K562 (cell line): ENCODE measurements at regions not wholly inside any gene's neighbourhood (a gene's known extent, or its start where the extent isn't known, plus 50 kb on each side); places are given as distances from the start of the nearest gene placed in this dataset.

Source experiments
- ATAC-seq: fragments of 200-7000 bp; cut with Tn5 transposase; 3 replicates; pipeline ENCODE4 v1.9.1; 2020; ENCODE audit warnings: moderate library complexity
- BruUV-seq: library from RNA; stranded (reverse); fragments of 400-500 nt; replicated peaks from 2 replicates; lab custom pipeline; 2021; lab: Mats Ljungman, UMichigan
- CTCF ChIA-PET: fragments of 300-600 bp; formaldehyde crosslinking; extraction: SDS; loops from one replicate; lab custom pipeline; 2021; ENCODE audit warnings: low intra/inter-chr PET ratio; lab: Yijun Ruan, JAX
- POLR2A ChIA-PET: fragments of 300-600, 350-650 bp; sonication (Branson Sonifier 250); formaldehyde crosslinking; extraction: SDS; loops from one replicate; lab custom pipeline; 2021; ENCODE audit warnings: antibody characterized with exemption, inconsistent platforms; lab: Yijun Ruan, JAX
- DNase-seq, 4 experiments: peaks; one replicate each; pipeline versions ENCODE4 v3.0.0 to v3.0.0-alpha.2; 2011 to 2018; ENCODE audit warnings: low spot score in 3 of 4, mixed read lengths in 3 of 4; ENCODE audit errors: extremely low read depth in 1 of 4
- FAIRE-seq: peaks from 2 replicates; lab custom pipeline; 2011; peaks lifted over from hg19 to GRCh38; lab: Jason Lieb, UNC
- H2AFZ ChIP-seq: 2 replicates; pipeline ENCODE4 v1.6.0; 2011; ENCODE audit warnings: low read depth, low read length, control low read depth, inconsistent platforms
- H3K27ac ChIP-seq: fragments of 200-600 bp; 3 replicates; pipeline ENCODE4 v1.8.0; 2011; ENCODE audit warnings: low read depth, mild to moderate bottlenecking, control low read depth, inconsistent platforms, low read length, moderate library complexity, mixed read lengths; ENCODE audit errors: extremely low read depth
- H3K27me3 ChIP-seq, 2 experiments: fragments of 300-600 bp in 1 of 2; 2 replicates in 1 of 2; 3 replicates in 1 of 2; pipeline versions ENCODE4 v1.6.0 to v1.8.0; 2011; ENCODE audit warnings: inconsistent platforms in 2 of 2, low read length in 2 of 2, mild to moderate bottlenecking in 1 of 2, mixed read lengths in 1 of 2, moderate library complexity in 1 of 2; ENCODE audit not compliant: control insufficient read depth in 2 of 2, insufficient read depth in 2 of 2
- H3K36me3 ChIP-seq: fragments of 300-600 bp; 3 replicates; pipeline ENCODE4 v1.8.0; 2011; ENCODE audit warnings: mild to moderate bottlenecking, low read length, inconsistent platforms; ENCODE audit not compliant: control insufficient read depth, insufficient read depth
- H3K4me1 ChIP-seq, 2 experiments: fragments of 200-600 bp in 1 of 2; replicated peaks in 1 of 2; 2 replicates in 1 of 2; 3 replicates in 1 of 2; pipeline versions ENCODE4 v1.5.1 to v1.8.0; 2011; ENCODE audit warnings: inconsistent platforms in 2 of 2, low read length in 2 of 2, mild to moderate bottlenecking in 1 of 2, mixed read lengths in 1 of 2, moderate library complexity in 1 of 2; ENCODE audit not compliant: control insufficient read depth in 2 of 2, insufficient read depth in 2 of 2
- H3K4me2 ChIP-seq: 2 replicates; pipeline ENCODE4 v1.6.1; 2011; ENCODE audit warnings: low read length, control low read depth, inconsistent platforms, mixed read lengths; ENCODE audit not compliant: insufficient read depth
- H3K4me3 ChIP-seq: fragments of 200-600 bp; sonication (generic), shearing (Covaris generic); 2 replicates; pipeline ENCODE4 v1.5.1; 2016; ENCODE audit warnings: control low read depth, inconsistent platforms
- H3K79me2 ChIP-seq: fragments of 200-600 bp; 3 replicates; pipeline ENCODE4 v1.8.0; 2011; ENCODE audit warnings: low read length, inconsistent platforms; ENCODE audit not compliant: control insufficient read depth, insufficient read depth
- H3K9ac ChIP-seq, 2 experiments: 2 replicates each; pipeline versions ENCODE4 v1.6.0 to v1.6.1; 2011; ENCODE audit warnings: low read depth in 2 of 2, low read length in 2 of 2, control low read depth in 1 of 2, inconsistent platforms in 1 of 2, mild to moderate bottlenecking in 1 of 2, mixed read lengths in 1 of 2; ENCODE audit not compliant: insufficient read depth in 1 of 2
- H3K9me1 ChIP-seq: one replicate; pipeline ENCODE4 v1.6.0; 2011; ENCODE audit warnings: inconsistent platforms, mild to moderate bottlenecking, low read length, moderate library complexity; ENCODE audit not compliant: control insufficient read depth, insufficient read depth
- H3K9me3 ChIP-seq: replicated peaks from 2 replicates; pipeline ENCODE4 v1.5.1; 2011; ENCODE audit warnings: low read depth, low read length, inconsistent platforms; ENCODE audit not compliant: control insufficient read depth, insufficient read depth
- H4K20me1 ChIP-seq: replicated peaks from 2 replicates; pipeline ENCODE4 v1.6.1; 2011; ENCODE audit warnings: low read length, inconsistent platforms, mixed read lengths; ENCODE audit not compliant: control insufficient read depth, insufficient read depth
- ARID3A ChIP-seq: IDR thresholded peaks from 2 replicates; pipeline ENCODE4 v1.6.1; 2012; ENCODE audit warnings: low read depth, low read length, improper control_type of control experiment, borderline replicate concordance
- E2F4 ChIP-seq: sonication (generic); formaldehyde crosslinking; IDR thresholded peaks from 2 replicates; pipeline ENCODE4 v1.8.0; 2022; ENCODE audit warnings: mild to moderate bottlenecking, low read depth, missing genetic modification reagents
- HINFP ChIP-seq: fragments of 450-650 bp; conservative IDR thresholded peaks from 2 replicates; pipeline ENCODE4 v1.6.1; 2016; ENCODE audit warnings: missing genetic modification characterization, low read depth, mild to moderate bottlenecking, control low read depth, missing compliant biosample characterization
- PCBP2 ChIP-seq: fragments of 200-400 bp; formaldehyde crosslinking; IDR thresholded peaks from 2 replicates; pipeline ENCODE4 v1.6.1; 2018; ENCODE audit warnings: low read length, low read depth, mild to moderate bottlenecking, moderate library complexity; ENCODE audit not compliant: poor library complexity, severe bottlenecking
- PKNOX1 ChIP-seq: fragments of 450-650 bp; IDR thresholded peaks from 2 replicates; pipeline ENCODE4 v1.6.1; 2016
- TCF15 ChIP-seq: fragments of 250-450 bp; sonication (Bioruptor Pico); IDR thresholded peaks from 2 replicates; pipeline ENCODE4 v1.8.0; 2022; ENCODE audit warnings: moderate library complexity, mild to moderate bottlenecking, inconsistent platforms
- ZBTB9 ChIP-seq: fragments of 450-650 bp; formaldehyde crosslinking; IDR thresholded peaks from 2 replicates; pipeline ENCODE4 v1.4.0; 2020; ENCODE audit warnings: mild to moderate bottlenecking, moderate library complexity
- ZNF146 ChIP-seq: IDR thresholded peaks from one replicate; pipeline ENCODE4 v1.6.1; 2018; ENCODE audit warnings: missing compliant biosample characterization; ENCODE audit not compliant: unreplicated experiment
- ZNF3 ChIP-seq: fragments of 250-450 bp; sonication (Bioruptor Pico); IDR thresholded peaks from 2 replicates; pipeline ENCODE4 v1.5.0; 2021; ENCODE audit warnings: mild to moderate bottlenecking, moderate library complexity
- ZNF592 ChIP-seq: fragments of 450-650 bp; IDR thresholded peaks from 2 replicates; pipeline ENCODE4 v1.6.1; 2017; ENCODE audit warnings: antibody characterized with exemption, mild to moderate bottlenecking
- WGBS: fragments of 100-300 bp; shearing (Covaris generic); methylation state at CpG from one replicate; pipeline ENCODE4 v1.1.6; 2016; ENCODE audit warnings: low coverage, mixed read lengths; ENCODE audit not compliant: insufficient coverage; ENCODE audit errors: missing lambda C conversion rate; 5-methylcytosine and 5-hydroxymethylcytosine counted together
- in situ Hi-C: fragments of 300-500 bp; cut with MboI; formaldehyde crosslinking; loops from 4 replicates; pipeline ENCODE4 v1.15.0; 2018; ENCODE audit warnings: inconsistent platforms, mixed read lengths
- intact Hi-C: fragments of 100-400 bp; cut with micrococcal nuclease; formaldehyde crosslinking; loops from 2 replicates; pipeline ENCODE4 v1.14.2; 2022

GRCh38 chr5:5683174-5683573 is 260.7 kb downstream of the ICE1 start:
- no peak for FAIRE-seq
- BruUV-seq = no TSS peak
- TF ChIP-seq ZBTB9 = no peak
- TF ChIP-seq HINFP (tag) = no peak
- no peak for TF ChIP-seq ARID3A
- no peak for TF ChIP-seq ZNF3 (CRISPR knock-in tag)
- TF ChIP-seq E2F4 (CRISPR knock-in tag) = no peak
- no peak for TF ChIP-seq ZNF592
- no peak for TF ChIP-seq ZNF146 (CRISPR knock-in tag)
- TF ChIP-seq PKNOX1 = no peak
- TF ChIP-seq TCF15 = no peak
- TF ChIP-seq PCBP2 = no peak

More at GRCh38 chr5:5683174-5683573, 260.7 kb downstream of the ICE1 start:
- no peaks in the 10 kb centered on the region for H3K36me3 ChIP-seq
- no peak overlapping the region for H3K9ac ChIP-seq
- no peak overlapping the region for H3K27ac ChIP-seq
- H4K20me1 ChIP-seq = no peaks in the 10 kb centered on the region
- no peak overlapping the region for H2AFZ ChIP-seq
- POLR2A ChIA-PET = interaction anchor here (0.6 to 2.1 kb wide), 2 partner anchors 25 to 134 kb away, joined by 3 to 5 read pairs; no protein-coding TSS in a partner anchor
- 0% methylated on average over 2 of the region's 2 CpGs for WGBS
- H3K9me3 ChIP-seq = no peaks in the 10 kb centered on the region
- no peak overlapping the region for H3K4me2 ChIP-seq
- H3K9me1 ChIP-seq = no peaks in the 10 kb centered on the region
- DNase-seq (no peak), ATAC-seq (no peak)
- CTCF ChIA-PET = no interaction called here
- no peak overlapping the region for H3K4me3 ChIP-seq
- H3K79me2 ChIP-seq = no peaks in the 10 kb centered on the region
- H3K27me3 ChIP-seq = peaks cover 0 to 5% of the 10 kb centered on the region in 2 experiments; a peak in 2 of 5 replicates
- in situ Hi-C loops (no loop called here), intact Hi-C loops (no loop called here)
- no peaks in the 10 kb centered on the region for H3K4me1 ChIP-seq
